ENCODE measurements at regions not wholly inside any gene's neighbourhood (a gene's known extent, or its start where the extent isn't known, plus 50 kb on each side); places are given as distances from the start of the nearest gene placed in this dataset.

DNA sequence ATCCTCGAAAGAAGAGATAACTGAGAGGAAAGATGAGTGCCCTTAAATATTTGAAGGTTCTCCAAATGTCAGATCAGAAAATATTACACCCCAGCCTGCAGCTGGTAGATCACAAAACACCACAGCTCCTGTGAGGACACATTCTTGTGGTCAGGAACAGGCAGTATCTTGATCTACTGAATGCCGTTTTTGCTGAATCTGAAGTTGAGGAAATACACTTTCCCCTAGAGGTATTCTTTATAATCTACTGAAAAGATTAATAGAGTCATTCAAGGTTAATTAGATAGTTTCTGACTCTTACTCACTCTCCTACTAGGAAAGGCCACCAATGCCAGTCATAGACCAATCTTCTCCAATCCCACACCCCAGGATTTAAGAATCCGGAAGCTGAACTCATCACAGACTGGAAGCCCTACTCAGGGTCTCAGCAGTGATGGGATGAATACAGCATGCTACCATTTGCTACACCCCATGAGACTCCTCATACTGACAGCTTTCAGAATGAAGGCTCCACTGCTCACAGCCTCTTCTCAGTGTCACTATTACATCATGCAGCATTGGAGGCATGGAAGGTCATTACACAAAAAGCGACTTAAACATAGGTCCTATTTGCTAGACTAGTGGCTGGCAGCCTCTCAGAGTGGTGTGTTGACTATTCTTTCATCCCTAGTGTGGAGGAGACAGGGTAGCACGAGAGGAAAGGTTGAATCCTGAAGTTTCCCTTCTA lies 143.9 kb upstream of the SLC1A3 start:
- TF ChIP-seq, protein P1, sequence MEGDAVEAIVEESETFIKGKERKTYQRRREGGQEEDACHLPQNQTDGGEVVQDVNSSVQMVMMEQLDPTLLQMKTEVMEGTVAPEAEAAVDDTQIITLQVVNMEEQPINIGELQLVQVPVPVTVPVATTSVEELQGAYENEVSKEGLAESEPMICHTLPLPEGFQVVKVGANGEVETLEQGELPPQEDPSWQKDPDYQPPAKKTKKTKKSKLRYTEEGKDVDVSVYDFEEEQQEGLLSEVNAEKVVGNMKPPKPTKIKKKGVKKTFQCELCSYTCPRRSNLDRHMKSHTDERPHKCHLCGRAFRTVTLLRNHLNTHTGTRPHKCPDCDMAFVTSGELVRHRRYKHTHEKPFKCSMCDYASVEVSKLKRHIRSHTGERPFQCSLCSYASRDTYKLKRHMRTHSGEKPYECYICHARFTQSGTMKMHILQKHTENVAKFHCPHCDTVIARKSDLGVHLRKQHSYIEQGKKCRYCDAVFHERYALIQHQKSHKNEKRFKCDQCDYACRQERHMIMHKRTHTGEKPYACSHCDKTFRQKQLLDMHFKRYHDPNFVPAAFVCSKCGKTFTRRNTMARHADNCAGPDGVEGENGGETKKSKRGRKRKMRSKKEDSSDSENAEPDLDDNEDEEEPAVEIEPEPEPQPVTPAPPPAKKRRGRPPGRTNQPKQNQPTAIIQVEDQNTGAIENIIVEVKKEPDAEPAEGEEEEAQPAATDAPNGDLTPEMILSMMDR (IDR thresholded peaks at IDR 0.05; ENCODE audit: insufficient read depth, low read length) = no peak
- TF ChIP-seq REST (IDR thresholded peaks at IDR 0.05; ENCODE audit: insufficient replicate concordance, low read depth) = no peak
- no peak for TF ChIP-seq POLR2AphosphoS5 (IDR thresholded peaks at IDR 0.05; ENCODE audit: low read depth)

Measured in HL-60 (cell line).